HFFc6 (cell line): ENCODE measurements at regions not wholly inside any gene's neighbourhood (a gene's known extent, or its start where the extent isn't known, plus 50 kb on each side); places are given as distances from the start of the nearest gene placed in this dataset.

Experiments used
- DNase-seq: peaks from one replicate; pipeline ENCODE4 v3.0.0-alpha.2; 2018
- H3K27ac Mint-ChIP-seq: 2 replicates; pipeline ENCODE4 v1.8.0; 2020; ENCODE audit warnings: mild to moderate bottlenecking, mixed read lengths
- H3K27me3 Mint-ChIP-seq: 2 replicates; pipeline ENCODE4 v1.8.0; 2021; ENCODE audit warnings: mild to moderate bottlenecking, moderate library complexity, mixed read lengths; ENCODE audit not compliant: insufficient read depth
- H3K36me3 Mint-ChIP-seq: 2 replicates; pipeline ENCODE4 v1.8.0; 2021; ENCODE audit warnings: low read depth, mixed read lengths
- H3K4me1 Mint-ChIP-seq: 2 replicates; pipeline ENCODE4 v1.8.0; 2020; ENCODE audit warnings: low read depth, mixed read lengths
- H3K4me3 Mint-ChIP-seq: 2 replicates; pipeline ENCODE4 v1.8.0; 2020; ENCODE audit warnings: mild to moderate bottlenecking, moderate library complexity, mixed read lengths
- H3K9me3 Mint-ChIP-seq: 2 replicates; pipeline ENCODE4 v1.8.0; 2020; ENCODE audit warnings: mild to moderate bottlenecking, mixed read lengths
- TF ChIP-seq, protein P1 (sequence below): fragments of 200-600 bp; sonication (generic); IDR thresholded peaks from 2 replicates; pipeline ENCODE4 v1.5.0; 2021; ENCODE audit warnings: antibody characterized with exemption, mild to moderate bottlenecking

DNA sequence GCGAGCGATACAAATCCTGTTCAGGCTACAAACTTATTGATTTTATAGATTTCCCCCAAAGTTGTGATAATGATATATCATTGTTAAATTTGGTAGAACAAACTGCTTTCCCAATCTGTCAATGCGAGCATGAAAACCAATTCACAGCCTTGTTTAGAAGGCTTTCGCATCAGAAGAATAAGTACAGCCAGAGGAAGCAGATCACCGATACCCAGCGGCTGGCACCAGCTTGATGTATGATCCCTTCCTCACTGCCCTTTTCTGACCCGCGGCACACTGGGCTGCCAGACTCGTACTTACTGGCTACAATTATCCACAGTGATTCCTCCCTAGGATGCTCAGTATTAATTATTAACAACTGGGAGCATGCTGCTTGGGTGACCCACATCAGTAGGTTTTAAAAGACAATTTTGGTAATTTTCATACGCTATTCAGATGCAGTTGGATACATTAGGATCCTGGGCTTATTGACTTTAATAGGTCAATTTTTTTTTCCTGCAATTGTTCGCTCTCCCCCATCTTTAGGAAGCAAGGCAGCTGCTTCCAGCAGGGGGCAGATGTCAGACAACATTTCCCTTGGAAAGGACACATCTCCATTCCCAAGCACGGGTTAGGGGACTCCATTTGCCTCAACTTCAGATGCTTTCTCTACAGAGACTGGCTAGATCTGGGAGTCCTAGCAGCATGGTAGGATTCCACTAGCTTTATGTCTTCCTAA lies 582.7 kb upstream of the PSMD7 start:
- Mint-ChIP-seq H3K27me3 (peaks cover 10% of the 10 kb centered on the region), H3K4me1 (peaks cover 10% of the 10 kb centered on the region), H3K9me3 (no peaks in the 10 kb centered on the region), H3K4me3 (no peak overlapping the region; the same call in 1 of the 2 replicates), H3K27ac (no peak overlapping the region), H3K36me3 (no peaks in the 10 kb centered on the region)
- peak; percentile 16 for DNase-seq
- TF ChIP-seq, protein P1, sequence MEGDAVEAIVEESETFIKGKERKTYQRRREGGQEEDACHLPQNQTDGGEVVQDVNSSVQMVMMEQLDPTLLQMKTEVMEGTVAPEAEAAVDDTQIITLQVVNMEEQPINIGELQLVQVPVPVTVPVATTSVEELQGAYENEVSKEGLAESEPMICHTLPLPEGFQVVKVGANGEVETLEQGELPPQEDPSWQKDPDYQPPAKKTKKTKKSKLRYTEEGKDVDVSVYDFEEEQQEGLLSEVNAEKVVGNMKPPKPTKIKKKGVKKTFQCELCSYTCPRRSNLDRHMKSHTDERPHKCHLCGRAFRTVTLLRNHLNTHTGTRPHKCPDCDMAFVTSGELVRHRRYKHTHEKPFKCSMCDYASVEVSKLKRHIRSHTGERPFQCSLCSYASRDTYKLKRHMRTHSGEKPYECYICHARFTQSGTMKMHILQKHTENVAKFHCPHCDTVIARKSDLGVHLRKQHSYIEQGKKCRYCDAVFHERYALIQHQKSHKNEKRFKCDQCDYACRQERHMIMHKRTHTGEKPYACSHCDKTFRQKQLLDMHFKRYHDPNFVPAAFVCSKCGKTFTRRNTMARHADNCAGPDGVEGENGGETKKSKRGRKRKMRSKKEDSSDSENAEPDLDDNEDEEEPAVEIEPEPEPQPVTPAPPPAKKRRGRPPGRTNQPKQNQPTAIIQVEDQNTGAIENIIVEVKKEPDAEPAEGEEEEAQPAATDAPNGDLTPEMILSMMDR = peak; percentile 80

DNA sequence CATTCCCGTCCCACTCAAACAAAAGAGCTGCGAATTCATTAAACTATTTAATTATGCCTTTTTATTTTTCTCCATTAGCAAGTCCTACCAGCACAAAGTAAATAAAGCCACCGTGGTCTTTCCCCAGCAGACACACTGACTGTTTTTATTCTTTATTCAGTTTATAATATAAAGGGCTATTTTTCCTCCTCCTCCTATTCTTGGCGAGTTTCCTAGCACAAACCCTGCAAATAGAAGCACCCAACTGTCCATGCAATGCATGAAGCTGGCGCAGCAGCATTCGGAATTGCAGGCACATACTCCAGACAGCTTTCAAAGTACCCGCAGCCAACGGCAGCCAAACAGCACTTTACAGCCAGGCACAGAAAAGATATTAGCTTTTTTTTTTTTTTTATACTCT lies 583.4 kb upstream of the PSMD7 start:
- no peak for DNase-seq
- Mint-ChIP-seq H3K4me1 (peaks cover 10% of the 10 kb centered on the region), H3K27me3 (peaks cover 12% of the 10 kb centered on the region)

DNA sequence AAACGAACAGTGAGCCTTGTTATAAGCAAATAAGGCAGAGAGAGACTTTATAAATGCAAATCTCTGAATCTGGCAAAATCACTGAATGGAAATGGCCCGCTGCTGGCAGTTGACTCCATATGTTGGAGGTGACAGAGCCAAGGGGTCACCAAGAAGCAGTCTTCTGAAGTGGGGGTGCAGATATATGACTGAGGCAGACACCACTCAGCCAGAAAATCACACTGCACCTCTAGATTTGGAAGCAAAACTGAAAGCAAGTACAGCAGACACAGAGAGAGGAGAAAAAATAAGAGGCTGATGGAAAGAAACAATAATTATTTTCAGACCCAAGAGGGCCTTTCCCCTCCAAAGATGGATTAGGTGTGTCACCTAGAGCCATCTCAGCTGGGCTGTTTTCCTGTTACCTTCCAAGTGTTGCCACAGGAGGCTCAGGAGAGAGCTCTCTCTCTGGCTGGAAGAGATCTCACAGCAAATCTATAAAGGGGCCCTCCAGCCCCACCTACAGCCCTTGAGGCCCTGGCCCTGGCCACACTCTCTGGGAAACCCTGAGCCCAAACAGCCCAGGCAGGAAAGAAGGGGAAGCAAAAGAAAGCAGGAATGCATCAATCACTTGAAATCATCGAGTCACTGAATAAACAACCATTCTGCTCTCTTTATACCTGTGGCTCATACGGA lies 585.1 kb upstream of the PSMD7 start:
- H3K27me3 Mint-ChIP-seq = peaks cover 10% of the 10 kb centered on the region
- no peak overlapping the region for H3K27ac Mint-ChIP-seq
- H3K4me3 Mint-ChIP-seq = no peak overlapping the region
- DNase-seq = no peak
- TF ChIP-seq, protein P1 = no peak
- peaks cover 10% of the 10 kb centered on the region for H3K4me1 Mint-ChIP-seq
- H3K9me3 Mint-ChIP-seq = no peaks in the 10 kb centered on the region
- H3K36me3 Mint-ChIP-seq = no peaks in the 10 kb centered on the region

More for the DNA sequence above, 583.4 kb upstream of the PSMD7 start:
- Mint-ChIP-seq H3K36me3 (no peaks in the 10 kb centered on the region), H3K27ac (no peak overlapping the region), H3K4me3 (no peak overlapping the region), H3K9me3 (no peaks in the 10 kb centered on the region)
- TF ChIP-seq, protein P1 = no peak

DNA sequence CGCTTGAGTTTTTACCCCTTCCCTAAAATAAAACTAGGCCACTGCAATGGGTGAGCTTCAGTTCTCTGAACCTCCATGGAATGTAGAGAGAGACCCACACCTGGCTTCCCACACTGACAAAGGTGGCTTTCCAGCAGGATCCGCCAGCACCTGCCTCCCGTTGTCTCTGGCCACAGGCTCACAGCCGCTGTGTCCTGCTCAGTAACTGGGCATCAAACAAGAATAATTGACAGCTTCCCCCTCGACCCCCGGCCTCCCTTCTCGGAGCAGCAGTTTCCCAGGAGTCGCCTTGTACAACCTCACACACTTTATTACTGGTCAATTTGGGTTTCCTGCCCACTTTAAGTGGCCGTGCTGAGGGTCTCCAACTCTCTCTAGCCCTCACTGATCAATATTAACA lies 586.1 kb upstream of the PSMD7 start:
- Mint-ChIP-seq H3K9me3 (no peaks in the 10 kb centered on the region), H3K4me3 (no peak overlapping the region), H3K27ac (no peak overlapping the region), H3K4me1 (peaks cover 10% of the 10 kb centered on the region), H3K36me3 (no peaks in the 10 kb centered on the region), H3K27me3 (peaks cover 10% of the 10 kb centered on the region)
- no peak for DNase-seq
- TF ChIP-seq, protein P1 = no peak

DNA sequence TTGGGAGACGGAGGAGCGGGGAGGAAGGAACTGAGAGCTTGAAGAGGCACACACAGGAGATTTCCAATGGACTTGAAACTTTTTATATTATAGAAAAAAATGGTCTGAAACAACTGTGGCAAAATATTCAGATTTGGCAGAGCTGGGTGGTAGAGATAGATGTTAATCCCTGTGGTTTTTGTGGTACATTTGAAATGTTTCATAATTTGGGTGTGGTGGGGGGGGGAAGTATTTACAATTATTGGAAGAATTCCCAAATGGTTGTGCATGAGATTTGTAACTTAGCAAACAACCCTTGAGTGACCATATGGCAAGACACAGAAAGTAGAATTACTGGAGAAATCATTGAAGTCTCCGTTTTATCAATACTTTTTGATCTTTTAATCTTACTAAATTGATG lies 588.8 kb upstream of the PSMD7 start:
- Mint-ChIP-seq H3K27me3 (peaks cover 6% of the 10 kb centered on the region), H3K4me1 (no peaks in the 10 kb centered on the region), H3K27ac (no peak overlapping the region), H3K9me3 (no peaks in the 10 kb centered on the region), H3K4me3 (no peak overlapping the region), H3K36me3 (no peaks in the 10 kb centered on the region)
- TF ChIP-seq, protein P1 = no peak
- DNase-seq = no peak
